ENCODE measurements at regions not wholly inside any gene's neighbourhood (a gene's known extent, or its start where the extent isn't known, plus 50 kb on each side); places are given as distances from the start of the nearest gene placed in this dataset.

GRCh38 chr4:14835708-14836425 lies 166.4 kb upstream of the CPEB2 start:
- TF ChIP-seq CTCF (IDR thresholded peaks at IDR 0.05; ENCODE audit: control extremely low read depth in 1 of 3, insufficient read depth in 1 of 3, low read depth in 1 of 3, low read length in 3 of 3) = no peak
- TF ChIP-seq POLR2A (IDR thresholded peaks at IDR 0.05; ENCODE audit: control extremely low read depth in 1 of 2, low read depth in 2 of 2, low read length in 2 of 2) = no peak
- TF ChIP-seq CHD2 (IDR thresholded peaks at IDR 0.05; ENCODE audit: low read length) = no peak
- TF ChIP-seq SIX5 (IDR thresholded peaks at IDR 0.05; ENCODE audit: low read depth, low read length) = no peak
- TF ChIP-seq MAFK (IDR thresholded peaks at IDR 0.05; ENCODE audit: low read depth, low read length) = no peak
- TF ChIP-seq KDM1A (IDR thresholded peaks at IDR 0.05; ENCODE audit: borderline replicate concordance, low read length) = no peak
- no peak for TF ChIP-seq USF2 (IDR thresholded peaks at IDR 0.05; ENCODE audit: low read length)

Data from H1 (cell line).